ENCODE measurements at regions not wholly inside any gene's neighbourhood (a gene's known extent, or its start where the extent isn't known, plus 50 kb on each side); places are given as distances from the start of the nearest gene placed in this dataset.

DNA sequence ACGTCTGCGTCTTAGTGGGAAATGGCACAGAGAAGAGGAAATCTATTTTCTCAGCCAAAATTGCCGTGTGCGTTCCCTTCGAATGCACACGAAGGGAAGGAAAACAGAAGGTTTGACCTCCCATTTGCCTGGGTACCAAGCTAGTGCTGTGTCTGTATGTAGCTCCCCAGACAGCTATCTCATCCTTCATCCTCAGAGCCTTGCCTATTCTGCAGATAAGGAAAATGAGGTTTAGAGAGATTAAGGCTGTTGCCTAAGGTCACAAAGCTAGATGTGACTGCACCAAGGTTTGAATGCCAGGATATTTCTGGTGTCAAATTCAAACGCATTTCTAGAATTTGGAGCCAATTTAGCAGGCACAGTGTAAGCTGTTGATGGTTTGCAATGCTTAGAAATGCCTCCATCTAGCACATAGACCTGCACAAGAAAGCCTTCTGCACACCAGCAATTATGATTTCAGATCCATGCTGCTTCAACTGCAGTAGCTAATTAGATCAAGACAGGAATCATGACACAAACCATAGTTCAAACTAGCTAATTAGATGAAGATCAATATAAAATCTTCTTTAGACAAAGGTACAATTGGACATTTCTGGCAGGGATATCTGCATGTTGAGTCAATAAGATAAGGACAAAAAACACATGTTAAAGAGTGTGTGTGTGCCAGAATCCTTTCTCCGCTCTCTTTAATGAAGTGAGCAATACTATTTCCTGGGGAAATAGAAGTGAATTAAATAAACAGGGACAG, 115.1 kb downstream of the CMPK2 start:
- TF ChIP-seq, protein P1, sequence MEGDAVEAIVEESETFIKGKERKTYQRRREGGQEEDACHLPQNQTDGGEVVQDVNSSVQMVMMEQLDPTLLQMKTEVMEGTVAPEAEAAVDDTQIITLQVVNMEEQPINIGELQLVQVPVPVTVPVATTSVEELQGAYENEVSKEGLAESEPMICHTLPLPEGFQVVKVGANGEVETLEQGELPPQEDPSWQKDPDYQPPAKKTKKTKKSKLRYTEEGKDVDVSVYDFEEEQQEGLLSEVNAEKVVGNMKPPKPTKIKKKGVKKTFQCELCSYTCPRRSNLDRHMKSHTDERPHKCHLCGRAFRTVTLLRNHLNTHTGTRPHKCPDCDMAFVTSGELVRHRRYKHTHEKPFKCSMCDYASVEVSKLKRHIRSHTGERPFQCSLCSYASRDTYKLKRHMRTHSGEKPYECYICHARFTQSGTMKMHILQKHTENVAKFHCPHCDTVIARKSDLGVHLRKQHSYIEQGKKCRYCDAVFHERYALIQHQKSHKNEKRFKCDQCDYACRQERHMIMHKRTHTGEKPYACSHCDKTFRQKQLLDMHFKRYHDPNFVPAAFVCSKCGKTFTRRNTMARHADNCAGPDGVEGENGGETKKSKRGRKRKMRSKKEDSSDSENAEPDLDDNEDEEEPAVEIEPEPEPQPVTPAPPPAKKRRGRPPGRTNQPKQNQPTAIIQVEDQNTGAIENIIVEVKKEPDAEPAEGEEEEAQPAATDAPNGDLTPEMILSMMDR (IDR thresholded peaks at IDR 0.05), result no peak
- no peak for TF ChIP-seq ZFX (IDR thresholded peaks at IDR 0.05; ENCODE audit: borderline replicate concordance)

Data from 22Rv1 (cell line).